GM19023 (cell line): ENCODE measurements at regions not wholly inside any gene's neighbourhood (a gene's known extent, or its start where the extent isn't known, plus 50 kb on each side); places are given as distances from the start of the nearest gene placed in this dataset.

Source experiments
- ATAC-seq: cut with Tn5 transposase; IDR thresholded peaks from one replicate; pipeline ENCODE4 v1.9.1; 2021; ENCODE audit warnings: mild to moderate bottlenecking, moderate library complexity; ENCODE audit not compliant: unreplicated experiment

- no peak for ATAC-seq
Measured at GRCh38 chr4:42328978-42329377, 68.3 kb upstream of the SHISA3 start.

- no peak for ATAC-seq
Measured at GRCh38 chr4:42329421-42329820, 67.9 kb upstream of the SHISA3 start.

- ATAC-seq: no peak
Measured at GRCh38 chr4:42330002-42330592, 67.2 kb upstream of the SHISA3 start.

- ATAC-seq: no peak
Measured at GRCh38 chr4:42331040-42331439, 66.2 kb upstream of the SHISA3 start.

- ATAC-seq: no peak
Measured at GRCh38 chr4:42331914-42332368, 65.3 kb upstream of the SHISA3 start.

- ATAC-seq: no peak
Measured at GRCh38 chr4:42339935-42340406, 57.3 kb upstream of the SHISA3 start.

- no peak for ATAC-seq
Measured at GRCh38 chr4:42341518-42342026, 55.7 kb upstream of the SHISA3 start.

GRCh38 chr4:42342459-42342858 is 54.8 kb upstream of the SHISA3 start:
- no peak for ATAC-seq

GRCh38 chr4:42344309-42344708 is 53.0 kb upstream of the SHISA3 start:
- ATAC-seq: no peak

GRCh38 chr4:42344749-42345148 is 52.5 kb upstream of the SHISA3 start:
- no peak for ATAC-seq

- ATAC-seq: no peak
Measured at GRCh38 chr4:42345962-42346544, 51.2 kb upstream of the SHISA3 start.

- ATAC-seq: no peak
Measured at GRCh38 chr4:42347076-42347475, 50.2 kb upstream of the SHISA3 start.
